ENCODE measurements at regions not wholly inside any gene's neighbourhood (a gene's known extent, or its start where the extent isn't known, plus 50 kb on each side); places are given as distances from the start of the nearest gene placed in this dataset.

DNA sequence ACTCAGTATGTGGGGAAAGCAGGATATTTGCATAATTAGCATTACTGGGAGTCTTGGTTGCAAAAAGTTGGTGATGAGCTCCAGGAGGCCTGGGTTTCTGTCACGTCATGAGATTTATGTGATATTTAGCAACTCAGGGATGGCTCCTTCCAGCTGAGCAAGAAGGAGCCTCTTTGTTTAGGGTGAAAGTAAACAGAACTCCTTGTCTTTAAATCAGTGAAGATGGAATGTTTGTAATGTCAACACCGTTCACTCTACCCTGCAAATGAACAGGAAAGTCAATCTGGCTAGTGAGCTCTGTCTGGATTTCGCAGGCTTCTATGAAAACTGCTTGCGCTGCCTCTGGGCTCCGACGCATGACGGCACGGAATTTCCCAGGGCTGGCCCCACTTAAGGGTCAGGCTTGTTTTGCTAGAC, 86.9 kb downstream of the PXDC1 start:
- TF ChIP-seq, protein P1, sequence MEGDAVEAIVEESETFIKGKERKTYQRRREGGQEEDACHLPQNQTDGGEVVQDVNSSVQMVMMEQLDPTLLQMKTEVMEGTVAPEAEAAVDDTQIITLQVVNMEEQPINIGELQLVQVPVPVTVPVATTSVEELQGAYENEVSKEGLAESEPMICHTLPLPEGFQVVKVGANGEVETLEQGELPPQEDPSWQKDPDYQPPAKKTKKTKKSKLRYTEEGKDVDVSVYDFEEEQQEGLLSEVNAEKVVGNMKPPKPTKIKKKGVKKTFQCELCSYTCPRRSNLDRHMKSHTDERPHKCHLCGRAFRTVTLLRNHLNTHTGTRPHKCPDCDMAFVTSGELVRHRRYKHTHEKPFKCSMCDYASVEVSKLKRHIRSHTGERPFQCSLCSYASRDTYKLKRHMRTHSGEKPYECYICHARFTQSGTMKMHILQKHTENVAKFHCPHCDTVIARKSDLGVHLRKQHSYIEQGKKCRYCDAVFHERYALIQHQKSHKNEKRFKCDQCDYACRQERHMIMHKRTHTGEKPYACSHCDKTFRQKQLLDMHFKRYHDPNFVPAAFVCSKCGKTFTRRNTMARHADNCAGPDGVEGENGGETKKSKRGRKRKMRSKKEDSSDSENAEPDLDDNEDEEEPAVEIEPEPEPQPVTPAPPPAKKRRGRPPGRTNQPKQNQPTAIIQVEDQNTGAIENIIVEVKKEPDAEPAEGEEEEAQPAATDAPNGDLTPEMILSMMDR (IDR thresholded peaks at IDR 0.05): no peak
- TF ChIP-seq POLR2A (IDR thresholded peaks at IDR 0.05): no peak
- no peak for TF ChIP-seq POLR2AphosphoS5 (IDR thresholded peaks at IDR 0.05)
- no peak for TF ChIP-seq EP300 (IDR thresholded peaks at IDR 0.05)
